ENCODE measurements at regions not wholly inside any gene's neighbourhood (a gene's known extent, or its start where the extent isn't known, plus 50 kb on each side); places are given as distances from the start of the nearest gene placed in this dataset.
"Not testable (repeated sequence)": the region's sequence is repeated elsewhere in the genome, so short reads cannot be mapped to it uniquely, and the experiment has no call there.

DNA sequence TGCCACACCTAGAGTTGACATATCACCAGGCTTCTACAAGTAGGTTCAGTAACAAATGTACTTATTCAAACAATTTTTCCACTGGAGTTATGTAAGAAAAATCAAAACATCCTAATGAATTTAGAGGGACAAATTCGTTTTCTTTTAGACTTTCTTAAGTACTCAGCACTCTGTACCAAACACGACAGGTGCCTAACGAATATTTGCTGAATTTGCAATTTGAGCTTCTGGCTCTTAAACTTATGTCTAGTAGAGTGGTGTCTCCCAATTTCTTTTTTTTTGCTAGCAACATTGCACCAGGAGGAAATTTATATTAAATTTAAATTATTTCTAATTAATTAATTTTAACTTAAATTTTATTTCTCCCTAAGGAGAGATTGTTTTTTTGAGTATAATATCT is 397.0 kb downstream of the CNTN3 start:
- Histone ChIP-seq H3K9me3 (no peaks in the 10 kb centered on the region), H3K27me3 (no peaks in the 10 kb centered on the region), H3K36me3 (no peaks in the 10 kb centered on the region), H3K27ac (no peak overlapping the region), H3K4me1 (no peaks in the 10 kb centered on the region), H3K4me3 (no peak overlapping the region)
- no peak for DNase-seq (ENCODE audit: low spot score)
- TF ChIP-seq, protein P1, sequence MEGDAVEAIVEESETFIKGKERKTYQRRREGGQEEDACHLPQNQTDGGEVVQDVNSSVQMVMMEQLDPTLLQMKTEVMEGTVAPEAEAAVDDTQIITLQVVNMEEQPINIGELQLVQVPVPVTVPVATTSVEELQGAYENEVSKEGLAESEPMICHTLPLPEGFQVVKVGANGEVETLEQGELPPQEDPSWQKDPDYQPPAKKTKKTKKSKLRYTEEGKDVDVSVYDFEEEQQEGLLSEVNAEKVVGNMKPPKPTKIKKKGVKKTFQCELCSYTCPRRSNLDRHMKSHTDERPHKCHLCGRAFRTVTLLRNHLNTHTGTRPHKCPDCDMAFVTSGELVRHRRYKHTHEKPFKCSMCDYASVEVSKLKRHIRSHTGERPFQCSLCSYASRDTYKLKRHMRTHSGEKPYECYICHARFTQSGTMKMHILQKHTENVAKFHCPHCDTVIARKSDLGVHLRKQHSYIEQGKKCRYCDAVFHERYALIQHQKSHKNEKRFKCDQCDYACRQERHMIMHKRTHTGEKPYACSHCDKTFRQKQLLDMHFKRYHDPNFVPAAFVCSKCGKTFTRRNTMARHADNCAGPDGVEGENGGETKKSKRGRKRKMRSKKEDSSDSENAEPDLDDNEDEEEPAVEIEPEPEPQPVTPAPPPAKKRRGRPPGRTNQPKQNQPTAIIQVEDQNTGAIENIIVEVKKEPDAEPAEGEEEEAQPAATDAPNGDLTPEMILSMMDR (IDR thresholded peaks at IDR 0.05): no peak

DNA sequence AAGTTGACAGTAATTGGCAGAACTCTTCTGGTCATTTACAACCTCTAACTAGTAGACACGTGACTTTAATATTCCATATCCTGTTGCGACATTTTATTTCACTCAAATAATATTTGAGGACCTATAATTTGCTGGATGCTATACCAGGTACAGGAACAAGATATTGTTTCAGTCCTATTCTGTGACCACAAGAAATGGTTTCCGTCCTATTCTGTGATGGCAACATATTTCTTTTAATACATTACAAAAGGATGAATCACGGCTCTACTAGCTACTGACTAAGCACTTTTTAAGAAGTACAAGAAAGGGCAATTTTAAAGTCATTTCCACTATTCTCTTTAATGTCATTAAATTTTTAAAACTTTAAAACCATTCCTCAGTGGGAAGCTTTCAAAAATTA is 400.2 kb downstream of the CNTN3 start:
- H3K36me3 ChIP-seq: no peaks in the 10 kb centered on the region
- H3K27me3 ChIP-seq: no peaks in the 10 kb centered on the region
- no peaks in the 10 kb centered on the region for H3K9me3 ChIP-seq
- no peaks in the 10 kb centered on the region for H3K4me1 ChIP-seq
- H3K4me3 ChIP-seq: no peak overlapping the region
- H3K27ac ChIP-seq: no peak overlapping the region
- no peak for DNase-seq (ENCODE audit: low spot score)
- TF ChIP-seq, protein P1 (IDR thresholded peaks at IDR 0.05): no peak

DNA sequence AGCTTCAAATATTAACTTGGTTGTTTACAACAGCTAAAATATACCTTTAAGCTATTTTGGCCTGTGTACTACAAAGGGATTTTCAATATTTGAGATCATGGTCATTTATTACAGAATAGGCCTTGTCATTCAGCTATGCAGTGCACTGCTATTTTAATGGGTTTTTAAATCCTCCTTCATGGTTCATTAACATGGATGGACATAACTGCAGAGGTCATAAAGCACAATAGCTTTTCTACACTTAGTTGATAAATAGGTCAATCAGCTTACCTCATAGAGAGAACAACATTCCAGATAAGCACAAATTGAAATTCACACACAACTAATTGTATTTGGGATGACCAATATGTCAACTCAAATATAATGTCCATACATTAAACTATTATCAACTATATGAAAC is 403.7 kb downstream of the CNTN3 start:
- TF ChIP-seq, protein P1 (IDR thresholded peaks at IDR 0.05): no peak
- H3K27me3 ChIP-seq: no peaks in the 10 kb centered on the region
- H3K4me3 ChIP-seq: no peak overlapping the region
- H3K36me3 ChIP-seq: no peaks in the 10 kb centered on the region
- H3K9me3 ChIP-seq: no peaks in the 10 kb centered on the region
- no peak overlapping the region for H3K27ac ChIP-seq
- no peaks in the 10 kb centered on the region for H3K4me1 ChIP-seq
- no peak for DNase-seq (ENCODE audit: low spot score)

DNA sequence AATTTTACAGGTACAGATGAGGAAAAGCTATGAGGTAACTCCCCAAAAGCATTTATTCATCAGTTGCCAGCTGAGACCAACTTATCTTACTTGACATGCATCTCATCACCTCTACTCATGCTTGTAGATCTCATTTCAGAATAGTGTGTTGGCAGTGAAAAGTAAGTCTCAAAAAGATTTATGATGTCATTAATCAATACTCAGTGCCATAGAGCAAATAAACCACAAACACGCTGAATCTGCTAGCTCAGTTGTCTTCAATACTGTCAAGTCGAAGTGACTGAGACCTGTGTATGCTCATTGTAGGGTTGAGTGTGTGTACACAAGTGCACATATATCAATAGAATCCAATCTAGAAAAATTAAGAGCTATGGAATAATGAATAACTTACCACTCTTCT is 413.5 kb downstream of the CNTN3 start:
- Histone ChIP-seq H3K36me3 (no peaks in the 10 kb centered on the region), H3K27me3 (no peaks in the 10 kb centered on the region), H3K27ac (no peak overlapping the region), H3K4me3 (no peak overlapping the region), H3K4me1 (no peaks in the 10 kb centered on the region), H3K9me3 (no peaks in the 10 kb centered on the region)
- no peak for DNase-seq (ENCODE audit: low spot score)
- TF ChIP-seq, protein P1 (IDR thresholded peaks at IDR 0.05): no peak

DNA sequence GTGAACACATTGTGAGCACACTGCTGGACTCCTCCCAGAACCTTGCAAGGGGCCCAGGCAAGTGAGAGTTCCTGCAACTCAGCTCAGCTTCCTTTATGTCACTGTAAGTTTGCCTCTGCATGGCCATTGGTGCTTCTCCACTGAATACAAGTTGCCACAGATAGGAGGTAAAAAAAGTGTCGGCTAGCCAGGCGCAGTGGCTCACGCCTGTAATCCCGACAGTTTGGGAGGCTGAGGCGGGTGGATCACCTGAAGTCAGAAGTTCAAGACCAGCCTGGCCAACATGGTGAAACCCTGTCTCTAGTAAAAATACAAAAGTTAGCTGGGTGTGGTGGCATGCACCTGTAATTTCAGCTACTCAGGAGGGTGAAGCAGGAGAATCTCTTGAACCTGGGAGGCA is 435.8 kb downstream of the CNTN3 start:
- H3K4me1 ChIP-seq; H3K36me3 ChIP-seq; H3K4me3 ChIP-seq; DNase-seq (ENCODE audit: low spot score); H3K9me3 ChIP-seq; H3K27me3 ChIP-seq; H3K27ac ChIP-seq: not testable (repeated sequence)

DNA sequence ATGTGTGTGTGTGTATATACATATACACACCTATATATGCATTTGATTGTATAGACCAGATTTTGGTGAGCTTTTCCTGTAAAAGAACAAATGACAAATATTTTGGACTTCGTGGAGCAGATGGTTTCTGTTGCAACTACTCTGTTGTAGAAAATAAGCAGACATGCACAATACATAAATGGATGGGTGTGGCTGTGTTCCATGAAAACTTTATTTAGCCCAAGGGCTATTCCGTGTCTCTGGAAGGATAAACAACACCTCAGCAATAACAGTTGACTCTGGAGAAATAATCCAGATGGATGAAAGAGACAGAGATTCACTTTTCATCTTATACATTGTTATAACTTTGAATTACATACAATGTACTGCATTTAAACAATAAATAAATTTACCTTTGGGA is 441.4 kb downstream of the CNTN3 start:
- no peak overlapping the region for H3K27ac ChIP-seq
- no peaks in the 10 kb centered on the region for H3K4me1 ChIP-seq
- H3K4me3 ChIP-seq: no peak overlapping the region
- no peaks in the 10 kb centered on the region for H3K9me3 ChIP-seq
- no peak for DNase-seq (ENCODE audit: low spot score)
- H3K36me3 ChIP-seq: no peaks in the 10 kb centered on the region
- TF ChIP-seq, protein P1 (IDR thresholded peaks at IDR 0.05): no peak
- H3K27me3 ChIP-seq: no peaks in the 10 kb centered on the region
